ENCODE measurements at regions not wholly inside any gene's neighbourhood (a gene's known extent, or its start where the extent isn't known, plus 50 kb on each side); places are given as distances from the start of the nearest gene placed in this dataset.

GRCh38 chr13:87607266-87607665, 63.9 kb upstream of the SLITRK5 start:
- no peak for TF ChIP-seq POLR2A (IDR thresholded peaks at IDR 0.05)
- TF ChIP-seq, protein P1, sequence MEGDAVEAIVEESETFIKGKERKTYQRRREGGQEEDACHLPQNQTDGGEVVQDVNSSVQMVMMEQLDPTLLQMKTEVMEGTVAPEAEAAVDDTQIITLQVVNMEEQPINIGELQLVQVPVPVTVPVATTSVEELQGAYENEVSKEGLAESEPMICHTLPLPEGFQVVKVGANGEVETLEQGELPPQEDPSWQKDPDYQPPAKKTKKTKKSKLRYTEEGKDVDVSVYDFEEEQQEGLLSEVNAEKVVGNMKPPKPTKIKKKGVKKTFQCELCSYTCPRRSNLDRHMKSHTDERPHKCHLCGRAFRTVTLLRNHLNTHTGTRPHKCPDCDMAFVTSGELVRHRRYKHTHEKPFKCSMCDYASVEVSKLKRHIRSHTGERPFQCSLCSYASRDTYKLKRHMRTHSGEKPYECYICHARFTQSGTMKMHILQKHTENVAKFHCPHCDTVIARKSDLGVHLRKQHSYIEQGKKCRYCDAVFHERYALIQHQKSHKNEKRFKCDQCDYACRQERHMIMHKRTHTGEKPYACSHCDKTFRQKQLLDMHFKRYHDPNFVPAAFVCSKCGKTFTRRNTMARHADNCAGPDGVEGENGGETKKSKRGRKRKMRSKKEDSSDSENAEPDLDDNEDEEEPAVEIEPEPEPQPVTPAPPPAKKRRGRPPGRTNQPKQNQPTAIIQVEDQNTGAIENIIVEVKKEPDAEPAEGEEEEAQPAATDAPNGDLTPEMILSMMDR (IDR thresholded peaks at IDR 0.05), result no peak
- TF ChIP-seq EP300 (IDR thresholded peaks at IDR 0.05), result no peak

All from ovary (tissue), 3 donors.